ENCODE measurements at regions not wholly inside any gene's neighbourhood (a gene's known extent, or its start where the extent isn't known, plus 50 kb on each side); places are given as distances from the start of the nearest gene placed in this dataset.

DNA sequence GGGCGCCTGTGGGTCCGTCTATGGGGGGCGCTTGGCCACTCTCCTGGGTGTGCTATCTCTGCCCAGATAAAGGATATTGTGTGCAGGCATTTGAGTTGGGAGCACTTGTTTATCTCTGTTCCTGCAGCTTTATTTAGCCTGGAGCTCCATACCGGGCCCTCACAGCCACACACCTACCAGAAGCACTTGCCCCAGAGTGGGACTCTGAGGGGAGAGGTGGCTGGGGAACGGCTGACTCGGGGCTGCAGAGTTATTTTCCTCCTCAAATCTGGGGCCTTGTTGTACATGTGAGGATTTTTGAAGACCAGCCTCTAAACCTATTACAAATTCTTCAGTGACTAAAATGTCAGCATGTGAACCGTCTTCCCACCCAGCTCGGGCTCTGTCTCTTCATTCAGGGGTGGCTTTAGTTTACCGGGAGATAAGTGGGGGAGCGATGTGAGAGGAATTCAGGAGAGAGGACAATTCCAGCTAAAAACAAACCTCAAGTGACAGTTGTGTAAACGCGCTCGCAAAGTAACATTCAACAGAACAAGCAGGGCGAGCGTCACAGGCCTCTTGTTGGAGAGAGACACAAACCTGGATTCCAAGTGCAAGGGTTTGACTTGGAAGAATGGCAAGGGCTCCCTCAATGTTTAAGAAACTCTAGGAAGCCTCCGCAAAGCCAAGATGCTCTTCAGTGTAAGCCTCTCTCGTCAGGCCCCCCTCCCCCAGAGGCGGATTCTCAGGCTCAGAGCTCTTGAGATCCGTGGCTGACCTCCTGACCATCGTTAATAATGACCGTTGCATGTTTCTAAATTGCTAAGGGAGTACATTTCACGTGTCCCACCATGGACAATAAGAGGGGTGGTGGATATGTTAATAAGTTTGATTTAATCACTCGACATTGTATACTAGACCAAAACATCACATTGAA, 548.9 kb downstream of the QKI start:
- no peak for TF ChIP-seq CTCF (IDR thresholded peaks at IDR 0.05; ENCODE audit: low read depth, low read length)
- no peak for TF ChIP-seq EZH2phosphoT487 (IDR thresholded peaks at IDR 0.05; ENCODE audit: low read depth)
